Stimulated activated CD4-positive, alpha-beta T cell treated with anti-CD3 and anti-CD28 coated beads, Interleukin-12 subunit alpha, Interleukin-12 subunit beta, amount 100 ng/mL, for 48 hours (primary cell): ENCODE measurements at regions not wholly inside any gene's neighbourhood (a gene's known extent, or its start where the extent isn't known, plus 50 kb on each side); places are given as distances from the start of the nearest gene placed in this dataset.

Experiments
- DNase-seq, 3 donors: peaks; one replicate each; pipeline ENCODE4 v3.0.0-alpha.2; 2020; ENCODE audit warnings: low read depth in 2 of 3, low spot score in 1 of 3

- no peak for DNase-seq
Observed at GRCh38 chr2:193690572-193690971, 1495.8 kb upstream of the TMEFF2 start.

- DNase-seq: no peak
Observed at GRCh38 chr2:193687195-193687594, 1492.5 kb upstream of the TMEFF2 start.

GRCh38 chr2:193679847-193680246, 1485.1 kb upstream of the TMEFF2 start:
- DNase-seq: no peak

- DNase-seq: no peak
Observed at GRCh38 chr2:193670478-193670877, 1475.7 kb upstream of the TMEFF2 start.

GRCh38 chr2:193668557-193669323, 1474.0 kb upstream of the TMEFF2 start:
- no peak for DNase-seq

GRCh38 chr2:193627927-193628272, 1433.2 kb upstream of the TMEFF2 start:
- no peak for DNase-seq

- DNase-seq: no peak
Observed at GRCh38 chr2:193627187-193627926, 1432.6 kb upstream of the TMEFF2 start.

GRCh38 chr2:193608451-193608850, 1413.7 kb upstream of the TMEFF2 start:
- no peak for DNase-seq

- DNase-seq: no peak
Observed at GRCh38 chr2:193590831-193591230, 1396.1 kb upstream of the TMEFF2 start.

- no peak for DNase-seq
Observed at GRCh38 chr2:193584522-193584938, 1389.8 kb upstream of the TMEFF2 start.

- no peak for DNase-seq
Observed at GRCh38 chr2:193583638-193584400, 1389.1 kb upstream of the TMEFF2 start.

GRCh38 chr2:193581807-193582206, 1387.1 kb upstream of the TMEFF2 start:
- DNase-seq: no peak

- DNase-seq: no peak
Observed at GRCh38 chr2:193580176-193580950, 1385.6 kb upstream of the TMEFF2 start.

GRCh38 chr2:193566886-193567285, 1372.2 kb upstream of the TMEFF2 start:
- no peak for DNase-seq

- DNase-seq: no peak
Observed at GRCh38 chr2:193566276-193566675, 1371.5 kb upstream of the TMEFF2 start.

- DNase-seq: no peak
Observed at GRCh38 chr2:193562031-193562430, 1367.3 kb upstream of the TMEFF2 start.

GRCh38 chr2:193561054-193561453, 1366.3 kb upstream of the TMEFF2 start:
- no peak for DNase-seq

- DNase-seq: no peak
Observed at GRCh38 chr2:193556766-193557470, 1362.2 kb upstream of the TMEFF2 start.

- no peak for DNase-seq
Observed at GRCh38 chr2:193549661-193550060, 1354.9 kb upstream of the TMEFF2 start.

- no peak for DNase-seq
Observed at GRCh38 chr2:193542762-193543161, 1348.0 kb upstream of the TMEFF2 start.

GRCh38 chr2:193539188-193539587, 1344.5 kb upstream of the TMEFF2 start:
- no peak for DNase-seq
